NCI-H774 (cell line): ENCODE measurements at regions not wholly inside any gene's neighbourhood (a gene's known extent, or its start where the extent isn't known, plus 50 kb on each side); places are given as distances from the start of the nearest gene placed in this dataset.

Source experiments
- DNase-seq: peaks from one replicate; lab custom pipeline; 2025; lab: John Stamatoyannopoulos, UW

DNA sequence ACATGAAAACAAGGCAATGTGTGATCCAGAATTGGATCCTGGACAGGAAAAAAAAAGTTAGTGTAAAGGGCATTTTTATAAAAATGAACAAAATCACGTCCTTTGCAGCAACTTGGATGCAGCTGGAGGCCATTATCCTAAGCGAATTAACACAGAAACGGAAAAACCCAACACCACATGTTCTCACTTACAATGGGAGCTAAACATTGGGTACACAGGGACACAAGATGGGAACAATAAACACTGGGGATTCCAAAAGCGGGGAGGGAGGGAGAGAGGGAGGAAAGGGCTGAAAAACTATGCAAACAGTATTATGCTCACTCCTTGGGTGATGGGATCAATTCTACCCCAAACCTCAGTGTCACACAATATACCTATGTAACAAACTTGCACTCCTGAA, 91.4 kb upstream of the BTBD3 start:
- no peak for DNase-seq

- DNase-seq: no peak
These were observed 85.3 kb upstream of the BTBD3 start for GRCh38 chr20:11832397-11832796.

DNA sequence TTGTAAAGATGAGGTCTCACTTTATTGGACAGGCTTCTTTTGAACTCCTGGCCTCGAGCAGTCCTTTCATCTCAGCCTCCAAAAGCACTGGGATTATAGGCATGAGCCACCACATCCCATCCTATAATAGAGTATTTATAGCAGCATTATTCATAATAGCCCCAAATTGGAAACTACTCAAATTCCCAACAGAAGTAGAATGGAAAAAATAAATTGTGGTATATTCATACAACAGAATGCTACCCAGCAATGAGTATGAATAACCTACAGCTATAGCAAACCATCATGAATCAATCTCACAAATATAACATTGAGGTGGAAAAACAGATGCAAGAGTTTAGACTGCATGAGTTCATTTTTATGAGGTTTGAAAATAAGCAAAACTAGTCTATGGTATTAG, 84.8 kb upstream of the BTBD3 start:
- no peak for DNase-seq

- no peak for DNase-seq
These were observed 83.9 kb upstream of the BTBD3 start for GRCh38 chr20:11833825-11834224.

GRCh38 chr20:11838076-11838636, 79.5 kb upstream of the BTBD3 start:
- no peak for DNase-seq

DNA sequence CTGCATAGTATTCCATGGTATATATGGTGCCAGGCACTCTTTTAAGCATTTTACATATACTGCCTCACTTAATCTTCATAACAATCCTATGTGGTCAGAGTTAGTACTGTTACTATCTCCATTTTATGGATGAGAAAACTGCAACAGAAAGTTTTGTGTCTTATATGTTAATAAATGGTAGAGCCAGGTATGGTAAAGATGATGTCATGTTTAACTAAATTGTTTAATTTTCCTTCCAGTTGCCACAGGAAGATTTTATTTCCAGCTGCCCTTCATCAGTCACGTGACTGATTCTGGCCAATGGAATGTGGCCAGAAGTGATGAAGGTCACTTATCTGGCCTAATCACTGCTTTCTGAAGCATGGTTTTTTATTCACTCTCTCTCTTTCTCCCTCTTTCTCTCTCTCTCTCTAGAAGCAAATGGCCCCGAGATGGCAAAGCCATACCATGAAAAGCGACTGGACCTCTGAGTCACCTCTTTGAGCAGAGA, 75.7 kb upstream of the BTBD3 start:
- DNase-seq: no peak

- no peak for DNase-seq
These were observed 74.4 kb upstream of the BTBD3 start for GRCh38 chr20:11843289-11843688.

GRCh38 chr20:11844691-11845090, 73.0 kb upstream of the BTBD3 start:
- no peak for DNase-seq

- no peak for DNase-seq
These were observed 72.4 kb upstream of the BTBD3 start for GRCh38 chr20:11845340-11845739.

GRCh38 chr20:11846131-11846530, 71.6 kb upstream of the BTBD3 start:
- no peak for DNase-seq

DNA sequence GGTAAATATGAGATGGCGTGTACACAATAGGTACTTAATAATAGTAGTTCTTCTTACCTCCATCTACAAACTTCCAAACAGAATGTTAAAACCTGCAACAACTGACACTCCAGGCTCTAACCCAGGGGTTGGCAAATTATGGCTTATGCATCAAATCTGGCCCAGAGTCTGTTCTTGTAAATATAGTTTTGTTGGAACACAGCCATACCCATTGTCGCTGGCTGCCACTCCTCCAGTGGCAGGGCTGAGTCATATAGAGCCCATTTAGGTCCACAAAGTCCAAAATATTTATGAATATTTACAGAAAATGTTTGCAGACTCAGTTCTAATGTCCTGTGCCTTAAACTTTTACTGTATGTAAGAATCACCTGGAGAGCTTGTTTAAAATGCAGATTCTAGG, 69.9 kb upstream of the BTBD3 start:
- peak; percentile 7 for DNase-seq

DNA sequence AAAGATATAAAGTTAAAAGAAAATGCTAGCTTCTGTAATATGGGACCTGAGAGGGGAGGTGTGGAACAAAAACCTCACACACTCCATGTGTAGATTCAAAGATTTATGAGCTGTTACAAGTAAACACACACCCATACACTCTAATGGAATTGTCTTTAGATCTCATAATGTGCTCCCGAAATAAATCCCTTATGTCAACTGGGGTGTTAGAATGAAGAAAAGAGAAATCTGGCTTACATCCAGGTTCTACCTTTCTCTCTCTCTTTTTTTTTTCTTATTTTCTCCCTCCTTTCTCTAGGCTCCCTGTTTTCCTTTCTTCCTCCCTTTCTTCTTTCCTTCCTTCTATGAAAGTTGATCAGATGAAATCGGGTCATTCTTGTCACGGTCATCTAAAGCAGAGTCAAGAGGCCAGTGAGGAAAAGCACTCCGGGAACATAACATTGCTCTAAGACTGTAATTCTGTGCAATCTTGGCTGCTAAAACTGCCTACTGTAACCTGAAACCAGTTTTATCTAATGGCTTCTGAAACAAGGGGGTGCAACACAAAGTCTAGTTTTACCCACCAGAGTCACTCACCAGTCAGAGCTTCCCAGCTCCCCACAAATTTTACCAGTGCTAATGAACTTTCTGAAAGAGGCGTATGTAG, 68.3 kb upstream of the BTBD3 start:
- peak; percentile 17 for DNase-seq

DNA sequence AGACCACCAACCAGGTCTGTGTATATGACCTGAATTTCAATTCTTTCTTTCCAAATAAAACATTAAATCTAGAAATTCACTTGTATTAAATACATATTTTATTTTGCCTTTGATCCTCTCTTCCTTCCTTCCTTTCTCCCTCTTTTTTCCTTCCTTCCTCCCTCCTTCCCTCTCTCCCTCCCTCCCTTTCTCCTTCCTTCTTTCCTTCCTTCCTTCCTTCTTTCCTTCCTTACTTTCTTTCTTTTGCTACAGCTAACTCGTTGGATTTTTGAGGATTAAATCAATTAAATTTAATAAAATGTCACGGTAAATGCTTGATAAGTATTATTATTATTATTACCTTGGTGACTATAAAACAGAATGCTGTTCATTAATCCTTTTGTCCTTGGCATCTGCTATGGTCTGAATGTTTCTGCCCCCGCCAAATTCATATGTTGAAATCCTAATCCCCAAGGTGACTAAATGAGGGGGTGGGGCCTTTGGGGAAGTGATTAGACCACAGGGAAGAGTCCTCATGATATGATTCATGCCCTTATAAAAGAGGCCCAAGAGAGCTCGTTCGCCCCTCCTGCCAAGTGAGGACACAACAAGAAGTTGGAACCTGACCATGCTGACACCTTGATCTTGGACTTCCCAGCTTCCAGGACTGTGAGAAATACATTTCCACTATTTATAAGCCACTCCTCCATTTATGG, 67.6 kb upstream of the BTBD3 start:
- DNase-seq: no peak

GRCh38 chr20:11850901-11851300, 66.8 kb upstream of the BTBD3 start:
- no peak for DNase-seq

- no peak for DNase-seq
These were observed 66.0 kb upstream of the BTBD3 start for GRCh38 chr20:11851646-11852045.

GRCh38 chr20:11852189-11852588, 65.5 kb upstream of the BTBD3 start:
- no peak for DNase-seq

- no peak for DNase-seq
These were observed 64.9 kb upstream of the BTBD3 start for GRCh38 chr20:11852811-11853210.

DNA sequence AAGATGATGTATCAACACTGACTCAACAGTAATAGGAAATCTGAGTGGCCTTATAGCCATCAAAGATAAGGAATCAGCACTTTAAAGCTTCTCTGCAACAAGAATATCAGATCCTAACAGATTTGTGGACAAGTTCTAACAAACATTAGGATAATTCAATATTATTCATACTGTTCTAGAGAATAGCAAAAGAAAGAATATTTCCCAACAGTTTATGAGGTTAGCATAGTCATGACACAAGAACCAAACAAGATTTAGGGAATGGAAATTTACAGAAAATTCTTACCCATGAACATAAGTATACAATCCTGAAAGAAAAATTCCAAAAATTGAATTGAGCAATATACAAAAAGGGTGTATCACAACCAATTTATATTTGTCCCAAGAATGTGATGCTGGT, 64.3 kb upstream of the BTBD3 start:
- no peak for DNase-seq

DNA sequence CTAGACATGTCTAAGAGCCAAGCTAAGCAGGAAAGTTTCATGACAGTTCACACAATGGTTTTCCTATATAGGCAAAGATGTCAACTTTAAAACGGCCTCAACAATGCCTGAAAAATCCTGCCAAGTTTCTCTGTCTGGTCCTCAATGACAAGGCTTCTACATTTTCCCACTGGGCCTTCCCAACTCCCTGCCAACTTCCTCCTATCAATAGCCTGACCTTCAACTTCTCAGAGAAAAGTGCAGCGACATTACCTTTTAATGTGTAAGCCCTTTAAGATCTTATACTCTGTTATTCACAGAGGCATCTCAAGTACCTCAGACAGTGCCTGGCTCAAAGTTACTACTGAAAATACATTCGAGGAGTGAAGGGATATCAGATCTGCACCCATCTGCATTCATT, 56.2 kb upstream of the BTBD3 start:
- DNase-seq: no peak

DNA sequence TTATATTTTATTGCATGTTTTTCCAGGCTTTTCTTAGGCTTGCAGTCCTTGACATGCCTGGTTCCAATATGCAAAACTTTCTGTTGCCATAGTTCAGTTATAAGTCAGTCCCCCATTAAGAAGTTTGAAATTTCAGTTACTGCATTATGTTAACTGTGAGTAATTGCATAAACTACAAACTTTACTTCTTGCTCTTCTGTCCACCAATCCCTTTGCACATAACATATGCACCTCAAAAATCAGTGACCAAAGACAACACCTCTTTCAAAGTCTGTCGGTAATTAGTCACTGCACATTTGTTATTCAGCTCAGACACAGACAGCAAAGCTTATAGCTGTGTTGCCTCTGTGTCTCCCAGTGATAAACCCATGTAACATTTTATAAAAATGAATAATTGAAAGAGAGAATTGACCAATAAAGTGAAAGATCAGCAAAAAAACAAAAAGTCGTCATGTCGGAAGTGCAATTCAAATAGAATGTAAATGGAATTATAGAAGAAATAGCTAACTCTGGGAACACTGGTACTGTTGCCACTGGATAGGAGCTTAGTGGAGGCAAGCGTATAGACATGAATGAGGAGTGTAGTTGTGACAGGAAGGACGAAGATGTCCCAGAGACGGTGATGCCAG, 50.3 kb upstream of the BTBD3 start:
- no peak for DNase-seq
